ENCODE measurements at regions not wholly inside any gene's neighbourhood (a gene's known extent, or its start where the extent isn't known, plus 50 kb on each side); places are given as distances from the start of the nearest gene placed in this dataset.

GRCh38 chr12:5163661-5164060, 120.0 kb downstream of the KCNA5 start:
- TF ChIP-seq CTCF (IDR thresholded peaks at IDR 0.05) = no peak
- Histone ChIP-seq H3K4me3 (no peak overlapping the region), H3K27ac (no peak overlapping the region)
- DNase-seq (ENCODE audit: low spot score) = no peak

GRCh38 chr12:5165296-5165970, 121.8 kb downstream of the KCNA5 start:
- H3K4me3 ChIP-seq = no peak overlapping the region
- no peak for DNase-seq (ENCODE audit: low spot score)
- no peak overlapping the region for H3K27ac ChIP-seq
- no peak for TF ChIP-seq CTCF (IDR thresholded peaks at IDR 0.05)

- no peak for DNase-seq (ENCODE audit: low spot score)
- TF ChIP-seq CTCF (IDR thresholded peaks at IDR 0.05) = no peak
- Histone ChIP-seq H3K4me3 (no peak overlapping the region), H3K27ac (no peak overlapping the region)
These were observed 123.3 kb downstream of the KCNA5 start for GRCh38 chr12:5166976-5167375.

GRCh38 chr12:5168148-5168547, 124.5 kb downstream of the KCNA5 start:
- no peak for DNase-seq (ENCODE audit: low spot score)
- Histone ChIP-seq H3K4me3 (no peak overlapping the region), H3K27ac (no peak overlapping the region)
- TF ChIP-seq CTCF (IDR thresholded peaks at IDR 0.05) = no peak

- TF ChIP-seq CTCF (IDR thresholded peaks at IDR 0.05) = no peak
- Histone ChIP-seq H3K27ac (peak overlapping the region in 1 of 2 donors; percentile 69), H3K4me3 (no peak overlapping the region)
- no peak for DNase-seq (ENCODE audit: low spot score)
These were observed 127.2 kb downstream of the KCNA5 start for GRCh38 chr12:5170844-5171243.

GRCh38 chr12:5171701-5172100, 128.0 kb downstream of the KCNA5 start:
- peak overlapping the region in 1 of 2 donors; percentile 69 for H3K27ac ChIP-seq
- no peak for DNase-seq (ENCODE audit: low spot score)
- no peak overlapping the region for H3K4me3 ChIP-seq
- TF ChIP-seq CTCF (IDR thresholded peaks at IDR 0.05) = peak; percentile 33

GRCh38 chr12:5172886-5173285, 129.2 kb downstream of the KCNA5 start:
- Histone ChIP-seq H3K27ac (peak overlapping the region in 1 of 2 donors; percentile 52), H3K4me3 (no peak overlapping the region)
- no peak for TF ChIP-seq CTCF (IDR thresholded peaks at IDR 0.05)
- no peak for DNase-seq (ENCODE audit: low spot score)
